ENCODE measurements at regions not wholly inside any gene's neighbourhood (a gene's known extent, or its start where the extent isn't known, plus 50 kb on each side); places are given as distances from the start of the nearest gene placed in this dataset.

DNA sequence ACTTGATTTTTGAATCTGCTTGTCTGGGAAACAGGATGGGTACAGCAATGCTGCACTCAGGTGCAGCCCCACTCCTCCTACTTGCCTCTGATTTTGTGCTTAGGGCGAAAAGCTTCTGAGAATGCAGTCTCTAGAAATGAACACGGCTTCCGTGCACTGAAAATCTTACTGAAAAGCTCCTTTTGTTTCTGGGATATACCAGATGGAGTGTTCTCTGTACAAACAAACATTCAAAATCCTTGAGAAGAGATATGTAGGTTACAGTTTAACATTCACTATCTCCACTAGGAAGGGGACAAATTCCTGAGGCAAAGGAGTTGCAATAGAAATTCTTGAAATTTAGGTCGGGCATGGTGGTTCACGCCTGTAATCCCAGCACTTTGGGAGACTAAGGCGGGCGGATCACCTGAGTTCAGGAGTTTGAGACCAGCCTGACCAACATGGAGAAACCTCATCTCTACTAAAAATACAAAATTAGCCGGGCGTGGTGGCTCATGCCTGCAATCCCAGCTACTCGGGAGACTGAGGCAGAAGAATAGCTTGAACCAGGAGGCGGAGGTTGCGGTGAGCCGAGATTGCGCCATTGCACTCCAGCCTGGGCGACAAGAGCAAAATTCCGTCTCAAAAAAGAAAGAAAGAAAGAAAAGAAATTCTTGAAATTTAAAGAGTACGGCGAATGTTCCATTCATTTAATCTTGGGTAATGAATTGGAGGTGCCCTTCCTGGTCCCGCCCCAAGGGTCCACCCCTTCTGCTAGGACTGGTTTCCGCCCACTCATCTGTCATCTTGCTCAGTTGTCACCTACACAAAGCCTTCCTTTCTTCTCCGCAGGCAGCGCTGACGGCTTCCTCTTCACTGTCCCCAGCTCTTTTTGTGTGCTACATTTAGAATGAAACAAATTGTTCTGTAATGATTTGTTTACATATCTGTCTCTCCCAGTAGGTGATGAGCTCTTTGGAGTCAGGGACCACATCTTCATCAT, 92.4 kb downstream of the SOCS6 start:
- no peak for DNase-seq (ENCODE audit: extremely low read depth in 1 of 2, low read depth in 1 of 2)

Data from stimulated activated CD8-positive, alpha-beta memory T cell treated with anti-CD3 and anti-CD28 coated beads, Interleukin-7, amount 100 ng/mL, for 48 hours (primary cell).